Thyroid gland (tissue), 4 donors: ENCODE measurements at regions not wholly inside any gene's neighbourhood (a gene's known extent, or its start where the extent isn't known, plus 50 kb on each side); places are given as distances from the start of the nearest gene placed in this dataset.
"Not testable (repeated sequence)": the region's sequence is repeated elsewhere in the genome, so short reads cannot be mapped to it uniquely, and the experiment has no call there.

ENCODE experiments used
- DNase-seq, 2 donors: peaks; one replicate each; pipeline ENCODE4 v3.0.0-alpha.2; 2019
- H3K27ac ChIP-seq, 3 donors: fragments of 200-600 bp; sonication (generic); 1 replicate in 2 of 3; 2 replicates in 1 of 3; pipeline ENCODE4 v1.5.1; 2016 to 2019; ENCODE audit warnings: mild to moderate bottlenecking in 1 of 3, moderate library complexity in 1 of 3
- H3K27me3 ChIP-seq: fragments of 200-600 bp; sonication (generic); one replicate; pipeline ENCODE4 v1.5.1; 2019
- H3K36me3 ChIP-seq, 2 donors: fragments of 200-600 bp; sonication (generic); one replicate each; pipeline ENCODE4 v1.5.1; 2016 to 2019
- H3K4me1 ChIP-seq, 2 donors: fragments of 200-600 bp; sonication (generic); one replicate each; pipeline ENCODE4 v1.5.1; 2017 to 2019
- H3K4me3 ChIP-seq, 3 donors: fragments of 200-600 bp; sonication (generic); replicated peaks in 1 of 3; 1 replicate in 2 of 3; 2 replicates in 1 of 3; pipeline ENCODE4 v1.5.1; 2016; ENCODE audit warnings: mild to moderate bottlenecking in 1 of 3
- H3K9me3 ChIP-seq: fragments of 200-600 bp; sonication (generic); one replicate; pipeline ENCODE4 v1.5.1; 2017
- CTCF ChIP-seq, 6 experiments: fragments of 200-600 bp in 3 of 6; fragments of 450-650 bp in 3 of 6; sonication (generic) in 3 of 6; IDR thresholded peaks; one replicate each; pipeline ENCODE4 v1.5.1; 2016 to 2019; ENCODE audit warnings: antibody characterized with exemption in 6 of 6, mild to moderate bottlenecking in 2 of 6, inconsistent platforms in 1 of 6, moderate library complexity in 1 of 6
- POLR2A ChIP-seq, 2 donors: fragments of 450-650 bp; IDR thresholded peaks; one replicate each; pipeline ENCODE4 v1.6.1; 2017; ENCODE audit warnings: antibody characterized with exemption in 2 of 2, mild to moderate bottlenecking in 2 of 2, moderate library complexity in 1 of 2
- WGBS, 2 donors: methylation state at CpG; one replicate each; pipeline ENCODE4 v1.1.5; 2017; 5-methylcytosine and 5-hydroxymethylcytosine counted together
- intact Hi-C: fragments of 100-400 bp; cut with DNase I; formaldehyde crosslinking; loops from one replicate; pipeline ENCODE4 v1.15.1; 2023

- no peak overlapping the region for H3K4me3 ChIP-seq
- no peaks in the 10 kb centered on the region for H3K36me3 ChIP-seq
- no peaks in the 10 kb centered on the region for H3K9me3 ChIP-seq
- H3K27ac ChIP-seq, result no peak overlapping the region
- H3K4me1 ChIP-seq, result no peaks in the 10 kb centered on the region
- no peaks in the 10 kb centered on the region for H3K27me3 ChIP-seq
- intact Hi-C loops, result no loop called here
- no peak for DNase-seq
- TF ChIP-seq CTCF (IDR thresholded peaks at IDR 0.05), result no peak
- TF ChIP-seq POLR2A (IDR thresholded peaks at IDR 0.05), result no peak
These were observed 142.9 kb upstream of the MON1B start for GRCh38 chr16:77048085-77048484.

- Histone ChIP-seq H3K9me3 (no peaks in the 10 kb centered on the region), H3K4me1 (no peaks in the 10 kb centered on the region), H3K27ac (no peak overlapping the region), H3K4me3 (no peak overlapping the region), H3K36me3 (no peaks in the 10 kb centered on the region), H3K27me3 (no peaks in the 10 kb centered on the region)
- 85 to 87% methylated on average over 4 of the region's 4 CpGs for WGBS, 2 donors
- DNase-seq, result no peak
- intact Hi-C loops, result no loop called here
- no peak for TF ChIP-seq CTCF (IDR thresholded peaks at IDR 0.05)
- TF ChIP-seq POLR2A (IDR thresholded peaks at IDR 0.05), result no peak
These were observed 141.4 kb upstream of the MON1B start for GRCh38 chr16:77049577-77049976.

DNA sequence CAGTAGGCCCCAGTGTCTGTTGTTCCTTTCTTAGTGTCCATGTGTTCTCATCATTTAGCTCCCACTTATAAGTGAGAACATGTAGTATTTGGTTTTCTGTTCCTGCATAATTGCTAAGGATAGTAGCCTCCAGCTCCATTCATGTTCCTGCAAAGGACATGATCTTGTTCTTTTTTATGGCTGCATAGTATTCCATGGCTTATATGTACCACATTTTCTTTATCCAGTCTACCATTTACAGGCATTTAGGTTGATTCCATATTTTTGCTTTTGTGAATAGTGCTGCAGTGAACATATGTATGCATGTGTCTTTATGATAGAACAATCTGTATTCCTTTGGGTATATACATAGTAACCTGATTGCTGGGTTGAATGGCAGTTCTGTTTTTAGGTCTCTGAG is 134.4 kb upstream of the MON1B start:
- H3K4me1 ChIP-seq, H3K36me3 ChIP-seq, H3K27ac ChIP-seq, H3K27me3 ChIP-seq, H3K4me3 ChIP-seq, H3K9me3 ChIP-seq, DNase-seq, intact Hi-C loops: not testable (repeated sequence)

- TF ChIP-seq CTCF (IDR thresholded peaks at IDR 0.05) (no peak), POLR2A (IDR thresholded peaks at IDR 0.05) (no peak)
- H3K4me1 ChIP-seq, result no peaks in the 10 kb centered on the region
- no peak overlapping the region for H3K27ac ChIP-seq
- no peak overlapping the region for H3K4me3 ChIP-seq
- H3K36me3 ChIP-seq, result no peaks in the 10 kb centered on the region
- H3K27me3 ChIP-seq, result no peaks in the 10 kb centered on the region
- H3K9me3 ChIP-seq, result no peaks in the 10 kb centered on the region
- DNase-seq, result no peak
- intact Hi-C loops, result no loop called here
- 74 to 79% methylated on average over 7 of the region's 7 CpGs for WGBS, 2 donors
These were observed 133.7 kb upstream of the MON1B start for GRCh38 chr16:77057161-77057774.

- no peak overlapping the region for H3K27ac ChIP-seq
- DNase-seq, result no peak
- H3K27me3 ChIP-seq, result no peaks in the 10 kb centered on the region
- no peaks in the 10 kb centered on the region for H3K9me3 ChIP-seq
- intact Hi-C loops, result no loop called here
- no peaks in the 10 kb centered on the region for H3K36me3 ChIP-seq
- TF ChIP-seq CTCF (IDR thresholded peaks at IDR 0.05) (no peak), POLR2A (IDR thresholded peaks at IDR 0.05) (no peak)
- peaks cover 0 to 3% of the 10 kb centered on the region in 2 donors for H3K4me1 ChIP-seq
- no peak overlapping the region for H3K4me3 ChIP-seq
These were observed 131.5 kb upstream of the MON1B start for GRCh38 chr16:77059446-77059845.

GRCh38 chr16:77060614-77061013 is 130.4 kb upstream of the MON1B start:
- H3K9me3 ChIP-seq, result no peaks in the 10 kb centered on the region
- intact Hi-C loops, result no loop called here
- no peak overlapping the region for H3K4me3 ChIP-seq
- no peak for TF ChIP-seq CTCF (IDR thresholded peaks at IDR 0.05)
- no peaks in the 10 kb centered on the region for H3K36me3 ChIP-seq
- H3K27me3 ChIP-seq, result no peaks in the 10 kb centered on the region
- H3K27ac ChIP-seq, result no peak overlapping the region
- H3K4me1 ChIP-seq, result peaks cover 0 to 12% of the 10 kb centered on the region in 2 donors
- WGBS, 2 donors, result 92 to 95% methylated on average over 1 of the region's 1 CpG
- no peak for DNase-seq
